NCI-H2107 treated with DMSO at 0.1 percent for 48 hours (cell line): ENCODE measurements at regions not wholly inside any gene's neighbourhood (a gene's known extent, or its start where the extent isn't known, plus 50 kb on each side); places are given as distances from the start of the nearest gene placed in this dataset.

Experiments used
- DNase-seq: peaks from one replicate; lab custom pipeline; 2025; ENCODE audit not compliant: unreplicated experiment; lab: John Stamatoyannopoulos, UW

- no peak for DNase-seq
Observed at GRCh38 chr5:33281431-33281843, 159.3 kb upstream of the TARS1 start.

- DNase-seq = no peak
Observed at GRCh38 chr5:33282157-33282556, 158.6 kb upstream of the TARS1 start.

- no peak for DNase-seq
Observed at GRCh38 chr5:33282696-33283095, 158.1 kb upstream of the TARS1 start.

- no peak for DNase-seq
Observed at GRCh38 chr5:33283243-33283642, 157.5 kb upstream of the TARS1 start.

GRCh38 chr5:33284681-33285080 lies 156.1 kb upstream of the TARS1 start:
- no peak for DNase-seq

GRCh38 chr5:33287242-33287641 lies 153.5 kb upstream of the TARS1 start:
- no peak for DNase-seq

- DNase-seq = no peak
Observed at GRCh38 chr5:33291216-33292000, 149.4 kb upstream of the TARS1 start.

- DNase-seq = no peak
Observed at GRCh38 chr5:33297760-33298216, 143.0 kb upstream of the TARS1 start.

GRCh38 chr5:33299621-33300208 lies 141.1 kb upstream of the TARS1 start:
- DNase-seq = peak; percentile 7

- no peak for DNase-seq
Observed at GRCh38 chr5:33300209-33300742, 140.5 kb upstream of the TARS1 start.

GRCh38 chr5:33303579-33304095 lies 137.1 kb upstream of the TARS1 start:
- DNase-seq = no peak

- no peak for DNase-seq
Observed at GRCh38 chr5:33304601-33305000, 136.2 kb upstream of the TARS1 start.

GRCh38 chr5:33305572-33305971 lies 135.2 kb upstream of the TARS1 start:
- DNase-seq = no peak

GRCh38 chr5:33306758-33307157 lies 134.0 kb upstream of the TARS1 start:
- DNase-seq = no peak

- no peak for DNase-seq
Observed at GRCh38 chr5:33308586-33308985, 132.2 kb upstream of the TARS1 start.

- no peak for DNase-seq
Observed at GRCh38 chr5:33309068-33309467, 131.7 kb upstream of the TARS1 start.

GRCh38 chr5:33309536-33310345 lies 131.0 kb upstream of the TARS1 start:
- no peak for DNase-seq

- DNase-seq = no peak
Observed at GRCh38 chr5:33310451-33310850, 130.3 kb upstream of the TARS1 start.

- no peak for DNase-seq
Observed at GRCh38 chr5:33311893-33312292, 128.9 kb upstream of the TARS1 start.

- DNase-seq = no peak
Observed at GRCh38 chr5:33312571-33313549, 127.9 kb upstream of the TARS1 start.
